ENCODE measurements at regions not wholly inside any gene's neighbourhood (a gene's known extent, or its start where the extent isn't known, plus 50 kb on each side); places are given as distances from the start of the nearest gene placed in this dataset.

- no peak for TF ChIP-seq GATA1 (IDR thresholded peaks at IDR 0.05; ENCODE audit: low read depth, low read length)
- TF ChIP-seq POLR2A (IDR thresholded peaks at IDR 0.05; ENCODE audit: low read length), result no peak
- no peak for DNase-seq
Measured at GRCh38 chr4:55175779-55176231, 50.4 kb upstream of the KDR start.

- no peak for TF ChIP-seq GATA1 (IDR thresholded peaks at IDR 0.05; ENCODE audit: low read depth, low read length)
- no peak for TF ChIP-seq POLR2A (IDR thresholded peaks at IDR 0.05; ENCODE audit: low read length)
- no peak for DNase-seq
Measured at GRCh38 chr4:55176497-55176896, 51.1 kb upstream of the KDR start.

GRCh38 chr4:55177461-55177860, 52.1 kb upstream of the KDR start:
- TF ChIP-seq POLR2A (IDR thresholded peaks at IDR 0.05; ENCODE audit: low read length) (no peak), GATA1 (IDR thresholded peaks at IDR 0.05; ENCODE audit: low read depth, low read length) (no peak)
- no peak for DNase-seq

GRCh38 chr4:55178226-55179005, 53.0 kb upstream of the KDR start:
- DNase-seq, result no peak
- no peak for TF ChIP-seq GATA1 (IDR thresholded peaks at IDR 0.05; ENCODE audit: low read depth, low read length)
- TF ChIP-seq POLR2A (IDR thresholded peaks at IDR 0.05; ENCODE audit: low read length), result no peak

- DNase-seq, result no peak
- TF ChIP-seq GATA1 (IDR thresholded peaks at IDR 0.05; ENCODE audit: low read depth, low read length) (no peak), POLR2A (IDR thresholded peaks at IDR 0.05; ENCODE audit: low read length) (no peak)
Measured at GRCh38 chr4:55181010-55182005, 55.9 kb upstream of the KDR start.

GRCh38 chr4:55183926-55184599, 58.7 kb upstream of the KDR start:
- TF ChIP-seq POLR2A (IDR thresholded peaks at IDR 0.05; ENCODE audit: low read length) (no peak), GATA1 (IDR thresholded peaks at IDR 0.05; ENCODE audit: low read depth, low read length) (no peak)
- no peak for DNase-seq

GRCh38 chr4:55184600-55185523, 59.5 kb upstream of the KDR start:
- TF ChIP-seq POLR2A (IDR thresholded peaks at IDR 0.05; ENCODE audit: low read length) (no peak), GATA1 (IDR thresholded peaks at IDR 0.05; ENCODE audit: low read depth, low read length) (no peak)
- peak; percentile 11 to 38 for DNase-seq

- no peak for DNase-seq
- TF ChIP-seq GATA1 (IDR thresholded peaks at IDR 0.05; ENCODE audit: low read depth, low read length), result no peak
- no peak for TF ChIP-seq POLR2A (IDR thresholded peaks at IDR 0.05; ENCODE audit: low read length)
Measured at GRCh38 chr4:55186123-55186522, 60.7 kb upstream of the KDR start.

- TF ChIP-seq GATA1 (IDR thresholded peaks at IDR 0.05; ENCODE audit: low read depth, low read length) (no peak), POLR2A (IDR thresholded peaks at IDR 0.05; ENCODE audit: low read length) (no peak)
- DNase-seq, result no peak
Measured at GRCh38 chr4:55186700-55187099, 61.3 kb upstream of the KDR start.

- TF ChIP-seq POLR2A (IDR thresholded peaks at IDR 0.05; ENCODE audit: low read length) (no peak), GATA1 (IDR thresholded peaks at IDR 0.05; ENCODE audit: low read depth, low read length) (no peak)
- no peak for DNase-seq
Measured at GRCh38 chr4:55214172-55214571, 88.8 kb upstream of the KDR start.

GRCh38 chr4:55215087-55215486, 89.7 kb upstream of the KDR start:
- TF ChIP-seq GATA1 (IDR thresholded peaks at IDR 0.05; ENCODE audit: low read depth, low read length) (no peak), POLR2A (IDR thresholded peaks at IDR 0.05; ENCODE audit: low read length) (no peak)
- DNase-seq, result no peak

- DNase-seq, result no peak
- no peak for TF ChIP-seq POLR2A (IDR thresholded peaks at IDR 0.05; ENCODE audit: low read length)
- TF ChIP-seq GATA1 (IDR thresholded peaks at IDR 0.05; ENCODE audit: low read depth, low read length), result no peak
Measured at GRCh38 chr4:55216863-55217635, 91.7 kb upstream of the KDR start.

Data from erythroblast (primary cell).